ENCODE measurements at regions not wholly inside any gene's neighbourhood (a gene's known extent, or its start where the extent isn't known, plus 50 kb on each side); places are given as distances from the start of the nearest gene placed in this dataset.

DNA sequence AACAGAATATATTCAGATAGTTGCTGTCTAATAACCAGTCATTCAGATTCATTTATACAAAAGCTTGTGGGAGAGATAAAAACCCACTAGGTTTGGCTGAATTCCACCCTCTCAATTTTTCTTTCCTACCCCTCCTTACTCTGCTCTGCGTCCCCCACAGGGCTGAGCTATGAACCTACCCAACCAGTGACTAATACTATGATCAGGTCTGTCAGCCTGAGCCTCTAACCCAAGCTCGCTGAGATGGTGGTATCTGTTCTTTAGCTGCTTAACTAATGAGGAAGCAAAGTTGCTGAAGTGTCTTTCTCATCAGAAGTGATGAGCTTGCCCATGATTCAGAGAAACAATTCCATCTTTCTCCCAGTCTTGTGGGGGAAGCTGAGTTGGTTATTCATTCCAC, 248.7 kb upstream of the GPR26 start (continued):
- TF ChIP-seq, protein P1, sequence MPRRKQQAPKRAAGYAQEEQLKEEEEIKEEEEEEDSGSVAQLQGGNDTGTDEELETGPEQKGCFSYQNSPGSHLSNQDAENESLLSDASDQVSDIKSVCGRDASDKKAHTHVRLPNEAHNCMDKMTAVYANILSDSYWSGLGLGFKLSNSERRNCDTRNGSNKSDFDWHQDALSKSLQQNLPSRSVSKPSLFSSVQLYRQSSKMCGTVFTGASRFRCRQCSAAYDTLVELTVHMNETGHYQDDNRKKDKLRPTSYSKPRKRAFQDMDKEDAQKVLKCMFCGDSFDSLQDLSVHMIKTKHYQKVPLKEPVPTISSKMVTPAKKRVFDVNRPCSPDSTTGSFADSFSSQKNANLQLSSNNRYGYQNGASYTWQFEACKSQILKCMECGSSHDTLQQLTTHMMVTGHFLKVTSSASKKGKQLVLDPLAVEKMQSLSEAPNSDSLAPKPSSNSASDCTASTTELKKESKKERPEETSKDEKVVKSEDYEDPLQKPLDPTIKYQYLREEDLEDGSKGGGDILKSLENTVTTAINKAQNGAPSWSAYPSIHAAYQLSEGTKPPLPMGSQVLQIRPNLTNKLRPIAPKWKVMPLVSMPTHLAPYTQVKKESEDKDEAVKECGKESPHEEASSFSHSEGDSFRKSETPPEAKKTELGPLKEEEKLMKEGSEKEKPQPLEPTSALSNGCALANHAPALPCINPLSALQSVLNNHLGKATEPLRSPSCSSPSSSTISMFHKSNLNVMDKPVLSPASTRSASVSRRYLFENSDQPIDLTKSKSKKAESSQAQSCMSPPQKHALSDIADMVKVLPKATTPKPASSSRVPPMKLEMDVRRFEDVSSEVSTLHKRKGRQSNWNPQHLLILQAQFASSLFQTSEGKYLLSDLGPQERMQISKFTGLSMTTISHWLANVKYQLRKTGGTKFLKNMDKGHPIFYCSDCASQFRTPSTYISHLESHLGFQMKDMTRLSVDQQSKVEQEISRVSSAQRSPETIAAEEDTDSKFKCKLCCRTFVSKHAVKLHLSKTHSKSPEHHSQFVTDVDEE (CRISPR knock-in tag; IDR thresholded peaks at IDR 0.05), result no peak
- TF ChIP-seq OSR1 (CRISPR knock-in tag; IDR thresholded peaks at IDR 0.05), result no peak
- no peak for TF ChIP-seq ZNF565 (CRISPR knock-in tag; conservative IDR thresholded peaks at IDR 0.05; ENCODE audit: low read depth)
- no peak for TF ChIP-seq ZNF70 (CRISPR knock-in tag; IDR thresholded peaks at IDR 0.05)
- no peak for TF ChIP-seq ISL1 (CRISPR knock-in tag; IDR thresholded peaks at IDR 0.05)
- TF ChIP-seq TOX (CRISPR knock-in tag; IDR thresholded peaks at IDR 0.05; ENCODE audit: borderline replicate concordance), result no peak

DNA sequence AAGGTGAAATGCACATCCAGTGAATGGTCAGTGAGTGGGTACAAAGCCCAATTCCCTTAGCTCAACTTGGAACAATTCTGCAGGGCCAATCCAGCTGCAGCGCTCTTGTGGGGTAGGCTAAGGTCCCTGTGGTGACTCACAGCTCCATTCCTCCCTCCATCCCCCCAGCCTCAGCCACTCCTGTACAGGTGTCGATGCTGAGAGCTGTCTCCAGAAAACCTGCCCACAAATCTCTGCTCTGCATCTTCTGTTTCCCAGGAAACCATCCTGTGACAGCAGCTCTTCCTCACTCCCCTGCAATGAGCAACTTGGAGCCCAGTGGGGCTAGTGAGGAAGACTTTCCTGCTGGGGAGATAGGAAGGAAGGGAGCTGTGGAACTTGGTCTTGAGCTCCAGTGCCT, 244.7 kb upstream of the GPR26 start:
- TF ChIP-seq GLIS3 (CRISPR knock-in tag; IDR thresholded peaks at IDR 0.05) (no peak), ZNF565 (CRISPR knock-in tag; conservative IDR thresholded peaks at IDR 0.05; ENCODE audit: low read depth) (no peak), BACH2 (CRISPR knock-in tag; IDR thresholded peaks at IDR 0.05; ENCODE audit: borderline replicate concordance) (no peak), ISL1 (CRISPR knock-in tag; IDR thresholded peaks at IDR 0.05) (no peak), RARB (CRISPR knock-in tag; IDR thresholded peaks at IDR 0.05) (no peak), OSR1 (CRISPR knock-in tag; IDR thresholded peaks at IDR 0.05) (no peak), ESRRG (CRISPR knock-in tag; IDR thresholded peaks at IDR 0.05) (no peak), TOX (CRISPR knock-in tag; IDR thresholded peaks at IDR 0.05; ENCODE audit: borderline replicate concordance) (no peak), ZC3H10 (CRISPR knock-in tag; IDR thresholded peaks at IDR 0.05) (no peak), ZFP30 (CRISPR knock-in tag; IDR thresholded peaks at IDR 0.05) (no peak), ZFP3 (CRISPR knock-in tag; IDR thresholded peaks at IDR 0.05) (no peak)
- TF ChIP-seq, protein P2, sequence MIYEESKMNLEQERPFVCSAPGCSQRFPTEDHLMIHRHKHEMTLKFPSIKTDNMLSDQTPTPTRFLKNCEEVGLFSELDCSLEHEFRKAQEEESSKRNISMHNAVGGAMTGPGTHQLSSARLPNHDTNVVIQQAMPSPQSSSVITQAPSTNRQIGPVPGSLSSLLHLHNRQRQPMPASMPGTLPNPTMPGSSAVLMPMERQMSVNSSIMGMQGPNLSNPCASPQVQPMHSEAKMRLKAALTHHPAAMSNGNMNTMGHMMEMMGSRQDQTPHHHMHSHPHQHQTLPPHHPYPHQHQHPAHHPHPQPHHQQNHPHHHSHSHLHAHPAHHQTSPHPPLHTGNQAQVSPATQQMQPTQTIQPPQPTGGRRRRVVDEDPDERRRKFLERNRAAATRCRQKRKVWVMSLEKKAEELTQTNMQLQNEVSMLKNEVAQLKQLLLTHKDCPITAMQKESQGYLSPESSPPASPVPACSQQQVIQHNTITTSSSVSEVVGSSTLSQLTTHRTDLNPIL (CRISPR knock-in tag; IDR thresholded peaks at IDR 0.05; ENCODE audit: low read depth), result no peak
- TF ChIP-seq, protein P3, sequence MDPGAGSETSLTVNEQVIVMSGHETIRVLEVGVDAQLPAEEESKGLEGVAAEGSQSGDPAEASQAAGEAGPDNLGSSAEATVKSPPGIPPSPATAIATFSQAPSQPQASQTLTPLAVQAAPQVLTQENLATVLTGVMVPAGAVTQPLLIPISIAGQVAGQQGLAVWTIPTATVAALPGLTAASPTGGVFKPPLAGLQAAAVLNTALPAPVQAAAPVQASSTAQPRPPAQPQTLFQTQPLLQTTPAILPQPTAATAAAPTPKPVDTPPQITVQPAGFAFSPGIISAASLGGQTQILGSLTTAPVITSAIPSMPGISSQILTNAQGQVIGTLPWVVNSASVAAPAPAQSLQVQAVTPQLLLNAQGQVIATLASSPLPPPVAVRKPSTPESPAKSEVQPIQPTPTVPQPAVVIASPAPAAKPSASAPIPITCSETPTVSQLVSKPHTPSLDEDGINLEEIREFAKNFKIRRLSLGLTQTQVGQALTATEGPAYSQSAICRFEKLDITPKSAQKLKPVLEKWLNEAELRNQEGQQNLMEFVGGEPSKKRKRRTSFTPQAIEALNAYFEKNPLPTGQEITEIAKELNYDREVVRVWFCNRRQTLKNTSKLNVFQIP (CRISPR knock-in tag; IDR thresholded peaks at IDR 0.05; ENCODE audit: borderline replicate concordance, low read depth), result no peak
- TF ChIP-seq, protein P4, sequence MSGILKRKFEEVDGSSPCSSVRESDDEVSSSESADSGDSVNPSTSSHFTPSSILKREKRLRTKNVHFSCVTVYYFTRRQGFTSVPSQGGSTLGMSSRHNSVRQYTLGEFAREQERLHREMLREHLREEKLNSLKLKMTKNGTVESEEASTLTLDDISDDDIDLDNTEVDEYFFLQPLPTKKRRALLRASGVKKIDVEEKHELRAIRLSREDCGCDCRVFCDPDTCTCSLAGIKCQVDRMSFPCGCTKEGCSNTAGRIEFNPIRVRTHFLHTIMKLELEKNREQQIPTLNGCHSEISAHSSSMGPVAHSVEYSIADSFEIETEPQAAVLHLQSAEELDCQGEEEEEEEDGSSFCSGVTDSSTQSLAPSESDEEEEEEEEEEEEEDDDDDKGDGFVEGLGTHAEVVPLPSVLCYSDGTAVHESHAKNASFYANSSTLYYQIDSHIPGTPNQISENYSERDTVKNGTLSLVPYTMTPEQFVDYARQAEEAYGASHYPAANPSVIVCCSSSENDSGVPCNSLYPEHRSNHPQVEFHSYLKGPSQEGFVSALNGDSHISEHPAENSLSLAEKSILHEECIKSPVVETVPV (CRISPR knock-in tag; IDR thresholded peaks at IDR 0.05), result no peak
- ATAC-seq, result no peak

DNA sequence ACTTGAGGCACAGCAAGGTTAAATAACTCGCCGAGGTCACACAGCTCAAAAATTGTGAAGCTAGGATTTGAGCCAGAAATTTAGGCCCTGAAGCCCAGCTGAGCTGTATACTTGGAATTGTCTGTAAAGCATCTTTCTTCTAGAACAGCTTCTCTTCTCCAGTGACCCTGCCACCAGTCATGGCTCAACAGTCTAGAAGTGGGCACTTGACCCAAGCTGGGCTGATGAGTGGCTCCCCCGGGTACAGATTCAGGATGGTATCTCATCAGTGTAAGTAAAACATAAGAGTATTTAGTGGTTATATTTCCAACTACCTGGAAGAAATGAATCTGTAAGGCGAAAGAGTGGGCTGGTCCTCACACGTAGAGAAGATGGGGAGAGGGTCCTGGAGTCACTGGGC, 243.9 kb upstream of the GPR26 start:
- ATAC-seq, result no peak
- TF ChIP-seq ZNF8 (CRISPR knock-in tag; IDR thresholded peaks at IDR 0.05), result no peak

DNA sequence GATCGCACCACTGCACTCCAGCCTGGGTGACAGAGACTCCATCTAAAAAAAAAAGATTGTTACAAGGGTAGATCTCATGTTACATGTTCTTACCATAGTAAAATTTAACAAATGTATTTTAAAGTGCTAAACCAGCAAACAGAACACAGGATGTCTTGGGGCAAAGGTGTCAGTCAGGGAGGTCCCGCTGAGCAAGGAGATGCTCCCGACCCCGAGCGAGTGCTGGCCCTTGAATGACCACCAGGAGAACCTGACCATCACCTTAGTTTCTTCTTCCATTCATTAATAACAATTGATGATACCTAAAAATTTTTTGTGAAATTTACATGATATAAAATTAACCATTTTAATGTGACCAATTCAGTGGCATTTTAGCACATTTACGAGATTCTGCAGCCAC, 241.6 kb upstream of the GPR26 start:
- ATAC-seq, result no peak
- TF ChIP-seq OSR1 (CRISPR knock-in tag; IDR thresholded peaks at IDR 0.05) (no peak), TOX (CRISPR knock-in tag; IDR thresholded peaks at IDR 0.05; ENCODE audit: borderline replicate concordance) (no peak), RARB (CRISPR knock-in tag; IDR thresholded peaks at IDR 0.05) (no peak), ZNF565 (CRISPR knock-in tag; conservative IDR thresholded peaks at IDR 0.05; ENCODE audit: low read depth) (no peak), ZFP30 (CRISPR knock-in tag; IDR thresholded peaks at IDR 0.05) (no peak), TCF4 (CRISPR knock-in tag; IDR thresholded peaks at IDR 0.05; ENCODE audit: borderline replicate concordance) (no peak), GLIS3 (CRISPR knock-in tag; IDR thresholded peaks at IDR 0.05) (no peak)
- TF ChIP-seq, protein P3 (CRISPR knock-in tag; IDR thresholded peaks at IDR 0.05; ENCODE audit: borderline replicate concordance, low read depth), result no peak
- TF ChIP-seq, protein P4 (CRISPR knock-in tag; IDR thresholded peaks at IDR 0.05), result no peak
- TF ChIP-seq, protein P1 (CRISPR knock-in tag; IDR thresholded peaks at IDR 0.05), result no peak

Measured in SK-N-SH treated with all-trans-retinoic acid at 6 μM for 48 hours (cell line).